OCI-LY1 (cell line): ENCODE measurements at regions not wholly inside any gene's neighbourhood (a gene's known extent, or its start where the extent isn't known, plus 50 kb on each side); places are given as distances from the start of the nearest gene placed in this dataset.

Source experiments
- H2AFZ ChIP-seq: fragments of 200-600 bp; sonication (generic), shearing (Covaris generic); 2 replicates; pipeline ENCODE4 v1.6.0; 2014; ENCODE audit warnings: antibody characterized with exemption, mild to moderate bottlenecking, low read length
- H3F3A ChIP-seq: fragments of 200-600 bp; sonication (generic), shearing (Covaris generic); 2 replicates; pipeline ENCODE4 v1.6.0; 2014; ENCODE audit warnings: mild to moderate bottlenecking, antibody characterized with exemption, low read length, moderate library complexity; ENCODE audit not compliant: insufficient read depth
- H3K27ac ChIP-seq: fragments of 200-600 bp; sonication (generic); 2 replicates; pipeline ENCODE4 v1.5.1; 2014; ENCODE audit warnings: low read length, mixed run types, mild to moderate bottlenecking, low read depth; ENCODE audit not compliant: poor library complexity, severe bottlenecking
- H3K27me3 ChIP-seq: fragments of 200-600 bp; sonication (generic); 2 replicates; pipeline ENCODE4 v1.6.0; 2014; ENCODE audit warnings: antibody characterized with exemption, mild to moderate bottlenecking, low read length, moderate library complexity; ENCODE audit not compliant: insufficient read depth
- H3K36me3 ChIP-seq: fragments of 200-600 bp; sonication (generic); 2 replicates; pipeline ENCODE4 v1.6.1; 2014; ENCODE audit warnings: mild to moderate bottlenecking, antibody characterized with exemption, low read length, moderate library complexity, mixed read lengths; ENCODE audit not compliant: insufficient read depth
- H3K4me1 ChIP-seq: fragments of 200-600 bp; sonication (generic); 2 replicates; pipeline ENCODE4 v1.5.1; 2014; ENCODE audit warnings: mild to moderate bottlenecking, low read length, moderate library complexity; ENCODE audit not compliant: insufficient read depth, severe bottlenecking
- H3K4me2 ChIP-seq: fragments of 200-600 bp; sonication (generic), shearing (Covaris generic); 2 replicates; pipeline ENCODE4 v1.6.1; 2014; ENCODE audit warnings: low read length
- H3K4me3 ChIP-seq: fragments of 200-600 bp; sonication (generic); 2 replicates; pipeline ENCODE4 v1.5.1; 2014; ENCODE audit warnings: low read length, low read depth, mild to moderate bottlenecking, mixed read lengths; ENCODE audit not compliant: poor library complexity, severe bottlenecking
- H3K79me2 ChIP-seq: fragments of 200-600 bp; shearing (Covaris generic); 2 replicates; pipeline ENCODE4 v1.6.1; 2016; ENCODE audit warnings: mixed run types, low read length, mixed read lengths; ENCODE audit not compliant: insufficient read depth
- H3K9ac ChIP-seq: fragments of 200-600 bp; sonication (generic), shearing (Covaris generic); 2 replicates; pipeline ENCODE4 v1.6.1; 2014; ENCODE audit warnings: mild to moderate bottlenecking, low read length, mixed read lengths
- H3K9me2 ChIP-seq: fragments of 200-600 bp; sonication (generic), shearing (Covaris generic); 2 replicates; pipeline ENCODE4 v1.6.1; 2014; ENCODE audit warnings: low read depth, mild to moderate bottlenecking, low read length, mixed read lengths
- H3K9me3 ChIP-seq: fragments of 200-600 bp; shearing (Covaris generic); 2 replicates; pipeline ENCODE4 v1.6.1; 2014; ENCODE audit warnings: low read length, mixed read lengths
- H4K20me1 ChIP-seq: fragments of 200-600 bp; sonication (generic), shearing (Covaris generic); 2 replicates; pipeline ENCODE4 v1.6.0; 2016; ENCODE audit warnings: mild to moderate bottlenecking, low read length; ENCODE audit not compliant: insufficient read depth
- CTCF ChIP-seq: fragments of 200-600 bp; sonication (generic), shearing (Covaris generic); IDR thresholded peaks from 2 replicates; pipeline ENCODE4 v1.5.1; 2017; ENCODE audit warnings: mild to moderate bottlenecking, antibody characterized with exemption, low read length, moderate library complexity, mixed read lengths
- EZH2 ChIP-seq: fragments of 200-600 bp; sonication (generic), shearing (Covaris generic); IDR thresholded peaks from 2 replicates; pipeline ENCODE4 v1.8.0; 2017; ENCODE audit warnings: borderline replicate concordance, mixed run types, mild to moderate bottlenecking, antibody characterized with exemption, low read length, moderate library complexity, mixed read lengths

GRCh38 chr2:193276988-193277387 is 1082.3 kb upstream of the TMEFF2 start:
- H3K4me3 ChIP-seq: no peak overlapping the region
- no peaks in the 10 kb centered on the region for H3F3A ChIP-seq
- TF ChIP-seq EZH2 (no peak), CTCF (no peak)
- no peak overlapping the region for H3K9ac ChIP-seq
- no peaks in the 10 kb centered on the region for H3K9me3 ChIP-seq
- H3K27ac ChIP-seq: no peak overlapping the region
- no peak overlapping the region for H2AFZ ChIP-seq
- no peaks in the 10 kb centered on the region for H3K9me2 ChIP-seq
- H3K27me3 ChIP-seq: no peaks in the 10 kb centered on the region
- H3K36me3 ChIP-seq: no peaks in the 10 kb centered on the region
- H4K20me1 ChIP-seq: no peaks in the 10 kb centered on the region
- H3K4me1 ChIP-seq: no peaks in the 10 kb centered on the region
- no peak overlapping the region for H3K4me2 ChIP-seq
- H3K79me2 ChIP-seq: no peaks in the 10 kb centered on the region

- Histone ChIP-seq H3K27ac (no peak overlapping the region), H3K4me1 (no peaks in the 10 kb centered on the region), H2AFZ (no peak overlapping the region), H3K4me2 (no peak overlapping the region), H3K9ac (no peak overlapping the region), H3K27me3 (no peaks in the 10 kb centered on the region), H3K4me3 (no peak overlapping the region), H4K20me1 (no peaks in the 10 kb centered on the region), H3F3A (no peaks in the 10 kb centered on the region), H3K36me3 (no peaks in the 10 kb centered on the region), H3K9me3 (no peaks in the 10 kb centered on the region), H3K9me2 (no peaks in the 10 kb centered on the region), H3K79me2 (no peaks in the 10 kb centered on the region)
- no peak for TF ChIP-seq EZH2
- no peak for TF ChIP-seq CTCF
These were observed 1081.8 kb upstream of the TMEFF2 start for GRCh38 chr2:193276560-193276959.

- Histone ChIP-seq H3K4me3 (no peak overlapping the region), H3K4me1 (no peaks in the 10 kb centered on the region), H3K9ac (no peak overlapping the region), H4K20me1 (no peaks in the 10 kb centered on the region), H2AFZ (no peak overlapping the region), H3K27ac (no peak overlapping the region), H3K27me3 (no peaks in the 10 kb centered on the region), H3K9me2 (no peaks in the 10 kb centered on the region), H3F3A (no peaks in the 10 kb centered on the region), H3K36me3 (no peaks in the 10 kb centered on the region), H3K4me2 (no peak overlapping the region), H3K79me2 (no peaks in the 10 kb centered on the region), H3K9me3 (no peaks in the 10 kb centered on the region)
- TF ChIP-seq EZH2: no peak
- no peak for TF ChIP-seq CTCF
These were observed 1081.3 kb upstream of the TMEFF2 start for GRCh38 chr2:193276069-193276468.
